GM12878 (cell line): ENCODE measurements at regions not wholly inside any gene's neighbourhood (a gene's known extent, or its start where the extent isn't known, plus 50 kb on each side); places are given as distances from the start of the nearest gene placed in this dataset.

Source experiments
- FOXM1 ChIP-seq: IDR thresholded peaks from 2 replicates; pipeline ENCODE4 v1.6.1; 2012; ENCODE audit warnings: low read depth, mild to moderate bottlenecking, inconsistent platforms, low read length, moderate library complexity
- POLR2A ChIP-seq: IDR thresholded peaks from 2 replicates; pipeline ENCODE4 v1.6.1; 2011; ENCODE audit warnings: low read depth, mild to moderate bottlenecking, low read length
- POLR2AphosphoS5 ChIP-seq: IDR thresholded peaks from 2 replicates; pipeline ENCODE4 v1.6.1; 2011; ENCODE audit warnings: mild to moderate bottlenecking, low read length, inconsistent platforms
- RAD21 ChIP-seq: IDR thresholded peaks from 2 replicates; pipeline ENCODE4 v1.6.1; 2011; ENCODE audit warnings: mild to moderate bottlenecking, low read depth, low read length, moderate library complexity; ENCODE audit not compliant: insufficient read depth
- SREBF1 ChIP-seq: IDR thresholded peaks from 2 replicates; pipeline ENCODE4 v1.6.1; 2012; ENCODE audit warnings: mild to moderate bottlenecking, low read length
- YY1 ChIP-seq: IDR thresholded peaks from 2 replicates; pipeline ENCODE4 v1.6.1; 2011; ENCODE audit warnings: low read depth, mild to moderate bottlenecking, low read length
- ZNF24 ChIP-seq: fragments of 450-650 bp; IDR thresholded peaks from 2 replicates; pipeline ENCODE4 v1.6.1; 2017; ENCODE audit warnings: antibody characterized with exemption, mild to moderate bottlenecking
- ZNF274 ChIP-seq: IDR thresholded peaks from one replicate; pipeline ENCODE4 v1.8.0; 2011; ENCODE audit not compliant: insufficient read length, insufficient read depth
- TF ChIP-seq, protein P1 (sequence below): IDR thresholded peaks from 2 replicates; pipeline ENCODE4 v1.6.1; 2012; ENCODE audit warnings: low read depth, low read length, improper control_type of control experiment
- TF ChIP-seq, protein P2 (sequence below): fragments of 450-650 bp; IDR thresholded peaks from 2 replicates; pipeline ENCODE4 v1.6.1; 2017; ENCODE audit warnings: mild to moderate bottlenecking, moderate library complexity
- TF ChIP-seq, protein P3 (sequence below), 3 experiments: IDR thresholded peaks in 2 of 3; conservative IDR thresholded peaks in 1 of 3; 2 replicates each; pipeline ENCODE4 v1.5.1; 2011; ENCODE audit warnings: low read depth in 3 of 3, low read length in 3 of 3, mild to moderate bottlenecking in 3 of 3, control low read depth in 2 of 3, moderate library complexity in 2 of 3, inconsistent platforms in 1 of 3, mixed read lengths in 1 of 3; ENCODE audit not compliant: control insufficient read depth in 2 of 3, insufficient read depth in 1 of 3; ENCODE audit errors: extremely low read depth in 1 of 3
- TF ChIP-seq, protein P4 (sequence below): IDR thresholded peaks from 2 replicates; pipeline ENCODE4 v1.6.1; 2012; ENCODE audit warnings: mild to moderate bottlenecking, low read depth, low read length

DNA sequence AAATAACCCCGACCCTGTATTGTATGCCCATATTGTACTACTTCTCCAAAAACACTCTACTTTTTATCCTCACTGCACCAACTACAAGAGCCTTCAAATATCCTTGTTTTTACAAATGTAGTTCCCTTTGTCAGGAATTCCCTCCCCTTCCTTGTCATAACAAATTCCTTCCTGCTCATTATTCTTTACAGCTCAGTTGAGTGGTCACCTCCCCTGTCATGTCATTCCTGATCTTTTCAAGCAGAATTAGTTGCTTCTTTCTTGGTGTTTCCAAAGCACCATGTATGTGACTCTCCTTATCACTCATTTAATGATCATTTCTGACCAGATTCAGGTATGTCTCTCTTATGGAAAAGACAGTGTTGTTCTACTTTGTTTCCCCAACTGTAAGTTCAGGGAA is 194.2 kb upstream of the SMC2 start:
- TF ChIP-seq SREBF1 (no peak), POLR2A (no peak), POLR2AphosphoS5 (no peak), FOXM1 (no peak), ZNF274 (no peak), YY1 (no peak), ZNF24 (no peak), RAD21 (no peak)
- TF ChIP-seq, protein P1, sequence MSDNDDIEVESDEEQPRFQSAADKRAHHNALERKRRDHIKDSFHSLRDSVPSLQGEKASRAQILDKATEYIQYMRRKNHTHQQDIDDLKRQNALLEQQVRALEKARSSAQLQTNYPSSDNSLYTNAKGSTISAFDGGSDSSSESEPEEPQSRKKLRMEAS, result no peak
- TF ChIP-seq, protein P2, sequence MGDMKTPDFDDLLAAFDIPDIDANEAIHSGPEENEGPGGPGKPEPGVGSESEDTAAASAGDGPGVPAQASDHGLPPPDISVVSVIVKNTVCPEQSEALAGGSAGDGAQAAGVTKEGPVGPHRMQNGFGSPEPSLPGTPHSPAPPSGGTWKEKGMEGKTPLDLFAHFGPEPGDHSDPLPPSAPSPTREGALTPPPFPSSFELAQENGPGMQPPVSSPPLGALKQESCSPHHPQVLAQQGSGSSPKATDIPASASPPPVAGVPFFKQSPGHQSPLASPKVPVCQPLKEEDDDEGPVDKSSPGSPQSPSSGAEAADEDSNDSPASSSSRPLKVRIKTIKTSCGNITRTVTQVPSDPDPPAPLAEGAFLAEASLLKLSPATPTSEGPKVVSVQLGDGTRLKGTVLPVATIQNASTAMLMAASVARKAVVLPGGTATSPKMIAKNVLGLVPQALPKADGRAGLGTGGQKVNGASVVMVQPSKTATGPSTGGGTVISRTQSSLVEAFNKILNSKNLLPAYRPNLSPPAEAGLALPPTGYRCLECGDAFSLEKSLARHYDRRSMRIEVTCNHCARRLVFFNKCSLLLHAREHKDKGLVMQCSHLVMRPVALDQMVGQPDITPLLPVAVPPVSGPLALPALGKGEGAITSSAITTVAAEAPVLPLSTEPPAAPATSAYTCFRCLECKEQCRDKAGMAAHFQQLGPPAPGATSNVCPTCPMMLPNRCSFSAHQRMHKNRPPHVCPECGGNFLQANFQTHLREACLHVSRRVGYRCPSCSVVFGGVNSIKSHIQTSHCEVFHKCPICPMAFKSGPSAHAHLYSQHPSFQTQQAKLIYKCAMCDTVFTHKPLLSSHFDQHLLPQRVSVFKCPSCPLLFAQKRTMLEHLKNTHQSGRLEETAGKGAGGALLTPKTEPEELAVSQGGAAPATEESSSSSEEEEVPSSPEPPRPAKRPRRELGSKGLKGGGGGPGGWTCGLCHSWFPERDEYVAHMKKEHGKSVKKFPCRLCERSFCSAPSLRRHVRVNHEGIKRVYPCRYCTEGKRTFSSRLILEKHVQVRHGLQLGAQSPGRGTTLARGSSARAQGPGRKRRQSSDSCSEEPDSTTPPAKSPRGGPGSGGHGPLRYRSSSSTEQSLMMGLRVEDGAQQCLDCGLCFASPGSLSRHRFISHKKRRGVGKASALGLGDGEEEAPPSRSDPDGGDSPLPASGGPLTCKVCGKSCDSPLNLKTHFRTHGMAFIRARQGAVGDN, result no peak
- TF ChIP-seq, protein P3, sequence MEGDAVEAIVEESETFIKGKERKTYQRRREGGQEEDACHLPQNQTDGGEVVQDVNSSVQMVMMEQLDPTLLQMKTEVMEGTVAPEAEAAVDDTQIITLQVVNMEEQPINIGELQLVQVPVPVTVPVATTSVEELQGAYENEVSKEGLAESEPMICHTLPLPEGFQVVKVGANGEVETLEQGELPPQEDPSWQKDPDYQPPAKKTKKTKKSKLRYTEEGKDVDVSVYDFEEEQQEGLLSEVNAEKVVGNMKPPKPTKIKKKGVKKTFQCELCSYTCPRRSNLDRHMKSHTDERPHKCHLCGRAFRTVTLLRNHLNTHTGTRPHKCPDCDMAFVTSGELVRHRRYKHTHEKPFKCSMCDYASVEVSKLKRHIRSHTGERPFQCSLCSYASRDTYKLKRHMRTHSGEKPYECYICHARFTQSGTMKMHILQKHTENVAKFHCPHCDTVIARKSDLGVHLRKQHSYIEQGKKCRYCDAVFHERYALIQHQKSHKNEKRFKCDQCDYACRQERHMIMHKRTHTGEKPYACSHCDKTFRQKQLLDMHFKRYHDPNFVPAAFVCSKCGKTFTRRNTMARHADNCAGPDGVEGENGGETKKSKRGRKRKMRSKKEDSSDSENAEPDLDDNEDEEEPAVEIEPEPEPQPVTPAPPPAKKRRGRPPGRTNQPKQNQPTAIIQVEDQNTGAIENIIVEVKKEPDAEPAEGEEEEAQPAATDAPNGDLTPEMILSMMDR (IDR thresholded peaks at IDR 0.05 in 2 of 3, conservative IDR thresholded peaks at IDR 0.05 in 1 of 3; ENCODE audit: control insufficient read depth in 2 of 3, extremely low read depth in 1 of 3, insufficient read depth in 1 of 3, low read depth in 3 of 3, low read length in 3 of 3), result no peak
- TF ChIP-seq, protein P4, sequence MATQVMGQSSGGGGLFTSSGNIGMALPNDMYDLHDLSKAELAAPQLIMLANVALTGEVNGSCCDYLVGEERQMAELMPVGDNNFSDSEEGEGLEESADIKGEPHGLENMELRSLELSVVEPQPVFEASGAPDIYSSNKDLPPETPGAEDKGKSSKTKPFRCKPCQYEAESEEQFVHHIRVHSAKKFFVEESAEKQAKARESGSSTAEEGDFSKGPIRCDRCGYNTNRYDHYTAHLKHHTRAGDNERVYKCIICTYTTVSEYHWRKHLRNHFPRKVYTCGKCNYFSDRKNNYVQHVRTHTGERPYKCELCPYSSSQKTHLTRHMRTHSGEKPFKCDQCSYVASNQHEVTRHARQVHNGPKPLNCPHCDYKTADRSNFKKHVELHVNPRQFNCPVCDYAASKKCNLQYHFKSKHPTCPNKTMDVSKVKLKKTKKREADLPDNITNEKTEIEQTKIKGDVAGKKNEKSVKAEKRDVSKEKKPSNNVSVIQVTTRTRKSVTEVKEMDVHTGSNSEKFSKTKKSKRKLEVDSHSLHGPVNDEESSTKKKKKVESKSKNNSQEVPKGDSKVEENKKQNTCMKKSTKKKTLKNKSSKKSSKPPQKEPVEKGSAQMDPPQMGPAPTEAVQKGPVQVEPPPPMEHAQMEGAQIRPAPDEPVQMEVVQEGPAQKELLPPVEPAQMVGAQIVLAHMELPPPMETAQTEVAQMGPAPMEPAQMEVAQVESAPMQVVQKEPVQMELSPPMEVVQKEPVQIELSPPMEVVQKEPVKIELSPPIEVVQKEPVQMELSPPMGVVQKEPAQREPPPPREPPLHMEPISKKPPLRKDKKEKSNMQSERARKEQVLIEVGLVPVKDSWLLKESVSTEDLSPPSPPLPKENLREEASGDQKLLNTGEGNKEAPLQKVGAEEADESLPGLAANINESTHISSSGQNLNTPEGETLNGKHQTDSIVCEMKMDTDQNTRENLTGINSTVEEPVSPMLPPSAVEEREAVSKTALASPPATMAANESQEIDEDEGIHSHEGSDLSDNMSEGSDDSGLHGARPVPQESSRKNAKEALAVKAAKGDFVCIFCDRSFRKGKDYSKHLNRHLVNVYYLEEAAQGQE, result no peak
